Chondrocyte (in vitro differentiated cells): ENCODE measurements at regions not wholly inside any gene's neighbourhood (a gene's known extent, or its start where the extent isn't known, plus 50 kb on each side); places are given as distances from the start of the nearest gene placed in this dataset.

Experiments used
- DNase-seq: peaks from one replicate; pipeline ENCODE4 v3.0.0; 2021; ENCODE audit warnings: mixed read lengths, low spot score
- H3K27ac Mint-ChIP-seq: one replicate; pipeline ENCODE4 v1.8.0; 2021; ENCODE audit warnings: mild to moderate bottlenecking, moderate library complexity, mixed read lengths; ENCODE audit not compliant: unreplicated experiment
- H3K27me3 Mint-ChIP-seq: 2 replicates; pipeline ENCODE4 v1.8.0; 2021; ENCODE audit warnings: low read depth, mixed read lengths
- H3K36me3 Mint-ChIP-seq: 2 replicates; pipeline ENCODE4 v1.8.0; 2021; ENCODE audit warnings: low read depth, mixed read lengths
- H3K4me1 Mint-ChIP-seq: 2 replicates; pipeline ENCODE4 v1.8.0; 2021; ENCODE audit warnings: low read depth, mild to moderate bottlenecking, mixed read lengths
- H3K4me3 Mint-ChIP-seq: one replicate; pipeline ENCODE4 v1.8.0; 2021; ENCODE audit warnings: mild to moderate bottlenecking, moderate library complexity, mixed read lengths; ENCODE audit not compliant: unreplicated experiment
- H3K9me3 Mint-ChIP-seq: 2 replicates; pipeline ENCODE4 v1.8.0; 2021; ENCODE audit warnings: low read depth, mixed read lengths
- CTCF ChIP-seq: fragments of 200-600 bp; sonication (generic); IDR thresholded peaks from 2 replicates; pipeline ENCODE4 v1.5.0; 2021; ENCODE audit warnings: antibody characterized with exemption, mild to moderate bottlenecking, moderate library complexity

- peaks cover 5% of the 10 kb centered on the region for H3K9me3 Mint-ChIP-seq
These were observed 384.7 kb downstream of the GRIN2B start for GRCh38 chr12:13596714-13597113.

GRCh38 chr12:13595536-13596443 lies 385.6 kb downstream of the GRIN2B start:
- Mint-ChIP-seq H3K27me3 (peaks cover 7% of the 10 kb centered on the region), H3K4me3 (no peak overlapping the region), H3K36me3 (no peaks in the 10 kb centered on the region), H3K27ac (no peak overlapping the region), H3K4me1 (no peaks in the 10 kb centered on the region), H3K9me3 (peaks cover 5% of the 10 kb centered on the region)
- no peak for DNase-seq
- no peak for TF ChIP-seq CTCF

More at GRCh38 chr12:13596714-13597113, 384.7 kb downstream of the GRIN2B start:
- Mint-ChIP-seq H3K4me3 (no peak overlapping the region), H3K36me3 (no peaks in the 10 kb centered on the region), H3K27ac (no peak overlapping the region), H3K27me3 (peaks cover 7% of the 10 kb centered on the region), H3K4me1 (no peaks in the 10 kb centered on the region)
- TF ChIP-seq CTCF, result no peak
- no peak for DNase-seq

- Mint-ChIP-seq H3K27ac (no peak overlapping the region), H3K27me3 (peaks cover 2% of the 10 kb centered on the region), H3K4me1 (no peaks in the 10 kb centered on the region), H3K36me3 (no peaks in the 10 kb centered on the region), H3K9me3 (peaks cover 5% of the 10 kb centered on the region), H3K4me3 (no peak overlapping the region)
- TF ChIP-seq CTCF, result no peak
- no peak for DNase-seq
These were observed 386.5 kb downstream of the GRIN2B start for GRCh38 chr12:13594731-13595514.

- Mint-ChIP-seq H3K4me3 (no peak overlapping the region), H3K4me1 (no peaks in the 10 kb centered on the region), H3K36me3 (no peaks in the 10 kb centered on the region), H3K27ac (no peak overlapping the region), H3K27me3 (peaks cover 2% of the 10 kb centered on the region), H3K9me3 (peaks cover 5% of the 10 kb centered on the region)
- no peak for DNase-seq
- no peak for TF ChIP-seq CTCF
These were observed 389.1 kb downstream of the GRIN2B start for GRCh38 chr12:13592063-13592942.
